Spleen (tissue), 11 donors: ENCODE measurements at regions not wholly inside any gene's neighbourhood (a gene's known extent, or its start where the extent isn't known, plus 50 kb on each side); places are given as distances from the start of the nearest gene placed in this dataset.
A peak's percentile ranks its signal among the peaks of the same experiment; 100 is the strongest.

Experiments used
- DNase-seq: peaks from one replicate; pipeline ENCODE4 v3.0.0-alpha.2; 2020
- H3K27ac ChIP-seq, 8 donors: fragments of 200-600 bp; sonication (generic) in 7 of 8; 1 replicate in 4 of 8; 2 replicates in 4 of 8; pipeline versions ENCODE4 v1.5.0 to v1.8.0; 2016 to 2021; ENCODE audit warnings: inconsistent platforms in 4 of 8, mild to moderate bottlenecking in 4 of 8, moderate library complexity in 1 of 8
- H3K27me3 ChIP-seq, 7 donors: fragments of 200-600 bp; sonication (generic) in 6 of 7; replicated peaks in 1 of 7; 1 replicate in 4 of 7; 2 replicates in 3 of 7; pipeline versions ENCODE4 v1.5.0 to v1.8.0; 2016 to 2021; ENCODE audit warnings: inconsistent platforms in 3 of 7, mild to moderate bottlenecking in 1 of 7
- H3K36me3 ChIP-seq, 6 donors: fragments of 200-600 bp; sonication (generic) in 5 of 6; 1 replicate in 4 of 6; 2 replicates in 2 of 6; pipeline versions ENCODE4 v1.5.0 to v1.8.0; 2016 to 2021; ENCODE audit warnings: inconsistent platforms in 2 of 6
- H3K4me1 ChIP-seq, 6 donors: fragments of 200-600 bp; sonication (generic) in 5 of 6; 1 replicate in 3 of 6; 2 replicates in 3 of 6; pipeline versions ENCODE4 v1.5.0 to v1.8.0; 2016 to 2021; ENCODE audit warnings: inconsistent platforms in 3 of 6
- H3K4me3 ChIP-seq, 8 donors: fragments of 200-600 bp; sonication (generic) in 7 of 8; 1 replicate in 4 of 8; 2 replicates in 4 of 8; pipeline versions ENCODE4 v1.5.0 to v1.8.0; 2016 to 2021; ENCODE audit warnings: inconsistent platforms in 4 of 8, mild to moderate bottlenecking in 4 of 8, moderate library complexity in 2 of 8
- H3K9me3 ChIP-seq, 8 donors: fragments of 200-600 bp; sonication (generic) in 7 of 8; 1 replicate in 4 of 8; 2 replicates in 4 of 8; pipeline versions ENCODE4 v1.5.0 to v1.8.0; 2016 to 2021; ENCODE audit warnings: inconsistent platforms in 4 of 8
- CTCF ChIP-seq, 11 experiments: fragments of 200-600 bp in 7 of 11; fragments of 450-650 bp in 4 of 11; sonication (generic) in 4 of 11; IDR thresholded peaks in 8 of 11; conservative IDR thresholded peaks in 3 of 11; 1 replicate in 7 of 11; 2 replicates in 4 of 11; pipeline versions ENCODE4 v1.4.0 to v1.8.0; 2016 to 2021; ENCODE audit warnings: antibody characterized with exemption in 11 of 11, inconsistent platforms in 4 of 11, mild to moderate bottlenecking in 1 of 11
- POLR2A ChIP-seq, 3 donors: fragments of 450-650 bp; IDR thresholded peaks; one replicate each; pipeline ENCODE4 v1.5.1; 2017; ENCODE audit warnings: antibody characterized with exemption in 3 of 3, mild to moderate bottlenecking in 1 of 3
- POLR2AphosphoS5 ChIP-seq, 3 donors: sonication (generic); formaldehyde crosslinking; IDR thresholded peaks; one replicate each; pipeline ENCODE4 v1.5.1; 2017; ENCODE audit warnings: antibody characterized with exemption in 3 of 3
- WGBS, 5 donors: extraction: QIAGEN DNeasy Blood & Tissue Kit in 3 of 5; methylation state at CpG; one replicate each; pipeline versions ENCODE4 v1.1.5 to v1.1.7; 2013 to 2018; 5-methylcytosine and 5-hydroxymethylcytosine counted together
- intact Hi-C: fragments of 100-400 bp; cut with DNase I; formaldehyde crosslinking; loops from one replicate; pipeline ENCODE4 v1.15.0; 2023; ENCODE audit warnings: low total_unique reads
- donor health status: healthy with polysubstance abuse.
- donor health status: DM: no; HTN: no; CAD: no; lungs with moderate emphysema.
- donor health status: DM: no; HTN: no; CAD: no.
- donor health status: Bipolar disorder and iron deficiency.
- donor health status: healthy.
- donor health status: DM: no; HTN: no; CAD: no.
- donor health status: DM: yes; HTN: yes; CAD: no.

GRCh38 chr11:19436932-19437331 is 196.2 kb upstream of the E2F8 start:
- intact Hi-C loops = no loop called here
- H3K27ac ChIP-seq = no peak overlapping the region
- H3K9me3 ChIP-seq = no peaks in the 10 kb centered on the region
- DNase-seq = no peak
- no peaks in the 10 kb centered on the region for H3K27me3 ChIP-seq
- H3K4me3 ChIP-seq = no peak overlapping the region
- H3K36me3 ChIP-seq = no peaks in the 10 kb centered on the region
- TF ChIP-seq POLR2A (IDR thresholded peaks at IDR 0.05) (no peak), POLR2AphosphoS5 (IDR thresholded peaks at IDR 0.05) (no peak), CTCF (IDR thresholded peaks at IDR 0.05 in 8 of 11, conservative IDR thresholded peaks at IDR 0.05 in 3 of 11) (no peak)
- H3K4me1 ChIP-seq = peaks cover 0 to 4% (median 0%) of the 10 kb centered on the region in 6 donors

- Histone ChIP-seq H3K4me3 (no peak overlapping the region), H3K36me3 (no peaks in the 10 kb centered on the region), H3K9me3 (no peaks in the 10 kb centered on the region), H3K27ac (no peak overlapping the region), H3K4me1 (peaks cover 0 to 4% (median 0%) of the 10 kb centered on the region in 6 donors), H3K27me3 (peaks cover 0 to 7% (median 0%) of the 10 kb centered on the region in 7 donors)
- WGBS, 5 donors = 81 to 92% (median 85%) methylated on average over 5 of the region's 5 CpGs
- no peak for TF ChIP-seq POLR2A (IDR thresholded peaks at IDR 0.05)
- TF ChIP-seq CTCF (IDR thresholded peaks at IDR 0.05 in 8 of 11, conservative IDR thresholded peaks at IDR 0.05 in 3 of 11) = no peak
- TF ChIP-seq POLR2AphosphoS5 (IDR thresholded peaks at IDR 0.05) = no peak
- intact Hi-C loops = no loop called here
- DNase-seq = no peak
Measured at GRCh38 chr11:19435306-19435989, 194.7 kb upstream of the E2F8 start.

GRCh38 chr11:19433791-19434190 is 193.0 kb upstream of the E2F8 start:
- DNase-seq = no peak
- 58 to 85% (median 75%) methylated on average over 1 of the region's 1 CpG for WGBS, 5 donors
- Histone ChIP-seq H3K36me3 (no peaks in the 10 kb centered on the region), H3K4me3 (no peak overlapping the region), H3K27me3 (peaks cover 0 to 22% (median 0%) of the 10 kb centered on the region in 7 donors), H3K9me3 (no peaks in the 10 kb centered on the region), H3K27ac (peak overlapping the region in 1 of 8 donors; percentile 32), H3K4me1 (peaks cover 0 to 4% (median 0%) of the 10 kb centered on the region in 6 donors)
- intact Hi-C loops = no loop called here
- TF ChIP-seq CTCF (IDR thresholded peaks at IDR 0.05 in 8 of 11, conservative IDR thresholded peaks at IDR 0.05 in 3 of 11) (no peak), POLR2AphosphoS5 (IDR thresholded peaks at IDR 0.05) (no peak), POLR2A (IDR thresholded peaks at IDR 0.05) (no peak)

- no peaks in the 10 kb centered on the region for H3K36me3 ChIP-seq
- no peak for DNase-seq
- no peak for TF ChIP-seq CTCF (IDR thresholded peaks at IDR 0.05 in 8 of 11, conservative IDR thresholded peaks at IDR 0.05 in 3 of 11)
- 53 to 77% (median 68%) methylated on average over 2 of the region's 2 CpGs for WGBS, 5 donors
- no peak overlapping the region for H3K4me3 ChIP-seq
- H3K9me3 ChIP-seq = no peaks in the 10 kb centered on the region
- intact Hi-C loops = no loop called here
- H3K27me3 ChIP-seq = peaks cover 0 to 22% (median 0%) of the 10 kb centered on the region in 7 donors
- H3K4me1 ChIP-seq = peaks cover 0 to 4% (median 0%) of the 10 kb centered on the region in 6 donors
- H3K27ac ChIP-seq = peak overlapping the region in 2 of 8 donors; percentile 59 to 67
Measured at GRCh38 chr11:19433367-19433766, 192.6 kb upstream of the E2F8 start.
